GM21528 (cell line): ENCODE measurements at regions not wholly inside any gene's neighbourhood (a gene's known extent, or its start where the extent isn't known, plus 50 kb on each side); places are given as distances from the start of the nearest gene placed in this dataset.

Experiments
- ATAC-seq: cut with Tn5 transposase; IDR thresholded peaks from one replicate; pipeline ENCODE4 v1.9.1; 2021; ENCODE audit warnings: mild to moderate bottlenecking, moderate library complexity; ENCODE audit not compliant: unreplicated experiment, low FRiP score

DNA sequence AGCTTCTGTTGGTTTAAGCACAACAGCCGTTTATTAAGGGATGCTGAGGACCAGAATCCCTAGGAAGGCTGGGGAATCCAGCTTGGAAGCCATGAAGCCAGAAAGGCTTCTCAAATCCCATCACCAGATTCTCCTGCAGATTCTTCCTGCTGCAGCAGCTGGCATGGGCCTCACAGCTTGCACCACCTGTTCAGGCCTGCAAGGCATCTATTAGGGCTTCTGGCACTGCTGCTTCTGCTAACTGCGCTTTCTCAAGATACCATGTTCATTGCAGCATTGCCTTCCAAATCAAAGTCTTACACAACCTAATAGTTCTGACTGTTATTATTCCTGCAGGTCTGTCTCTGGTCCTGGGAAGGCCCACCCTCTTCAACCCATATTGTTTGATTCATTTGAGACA lies 51.2 kb upstream of the ZNF366 start:
- ATAC-seq, result no peak

DNA sequence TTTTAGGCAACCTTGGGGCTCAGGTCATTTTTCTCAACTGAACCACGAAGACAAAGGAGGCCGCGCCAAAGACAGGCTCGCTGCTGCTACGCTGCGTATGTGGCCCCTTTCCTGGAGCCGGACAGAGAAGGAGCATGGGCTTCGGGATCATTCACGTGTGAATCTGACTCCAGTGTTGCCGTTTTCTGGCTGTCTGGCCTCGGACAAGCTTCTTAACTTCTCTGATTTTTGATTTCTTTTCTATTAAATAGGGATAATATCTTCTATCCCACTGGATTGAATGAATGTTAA lies 50.8 kb upstream of the ZNF366 start:
- ATAC-seq, result no peak

DNA sequence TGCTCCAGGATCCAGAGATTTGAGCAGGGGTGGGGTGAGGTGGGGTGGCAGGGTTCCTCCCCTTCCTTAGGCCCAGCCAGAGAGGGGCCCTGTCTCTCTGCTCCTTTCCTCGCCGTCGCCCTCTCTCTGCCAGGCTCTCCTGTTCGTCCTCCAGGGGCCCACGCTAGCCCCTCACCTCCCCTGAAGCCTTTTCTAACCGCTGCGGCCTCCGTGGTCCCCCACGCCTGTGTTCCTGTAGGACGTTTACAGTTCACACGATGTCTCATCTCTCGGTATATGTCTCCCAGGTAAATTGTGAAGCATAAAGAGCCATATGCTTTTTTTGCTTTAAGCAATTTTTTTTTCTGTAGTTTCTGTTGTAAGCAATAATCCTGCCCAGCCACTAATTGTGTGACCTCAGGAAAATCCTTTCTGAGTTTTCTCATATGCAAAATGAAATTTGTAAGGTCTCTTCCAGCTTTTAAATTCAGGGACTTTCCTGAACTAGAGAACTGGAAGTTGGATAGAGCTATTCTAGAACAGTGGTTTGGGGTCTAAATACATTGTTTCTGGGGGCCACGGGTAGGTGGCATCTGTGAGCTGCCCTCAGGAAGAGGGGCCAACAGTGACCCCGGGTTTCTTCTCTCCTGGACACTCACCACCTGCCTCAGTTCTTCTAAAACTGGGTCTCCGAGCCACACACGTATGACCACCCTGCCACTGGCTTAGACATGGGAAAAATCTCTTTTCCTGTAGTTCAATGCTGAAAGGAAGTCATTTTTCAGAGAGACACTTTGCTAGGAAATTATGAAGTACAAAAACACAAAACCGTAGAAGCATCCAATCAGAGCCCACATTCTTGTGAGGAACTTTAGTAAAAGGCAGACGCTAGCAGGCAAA lies 50.2 kb upstream of the ZNF366 start:
- ATAC-seq, result peak; percentile 9
